ENCODE measurements at regions not wholly inside any gene's neighbourhood (a gene's known extent, or its start where the extent isn't known, plus 50 kb on each side); places are given as distances from the start of the nearest gene placed in this dataset.

DNA sequence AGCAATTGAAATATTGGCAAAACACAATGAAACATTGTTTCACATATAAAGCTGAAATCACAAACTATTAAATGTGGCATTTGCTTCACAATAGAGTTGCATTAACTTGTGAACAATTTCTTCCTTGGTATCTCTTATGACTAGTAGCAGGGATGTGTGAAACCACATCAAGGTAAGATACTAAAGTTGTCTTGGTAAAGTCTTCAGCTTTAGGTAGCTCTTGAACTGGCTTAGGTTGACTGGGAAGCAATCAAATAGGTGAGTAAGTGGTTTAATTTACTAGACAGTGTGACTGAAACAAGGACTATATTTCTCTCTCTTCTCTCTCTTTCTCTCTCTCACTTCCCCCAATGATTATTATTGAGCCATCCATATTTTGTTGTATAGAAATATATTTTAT, 141.5 kb upstream of the KCNK2 start:
- H3K4me3 ChIP-seq (ENCODE audit: low read depth, low read length), result no peak overlapping the region
- TF ChIP-seq, protein P1, sequence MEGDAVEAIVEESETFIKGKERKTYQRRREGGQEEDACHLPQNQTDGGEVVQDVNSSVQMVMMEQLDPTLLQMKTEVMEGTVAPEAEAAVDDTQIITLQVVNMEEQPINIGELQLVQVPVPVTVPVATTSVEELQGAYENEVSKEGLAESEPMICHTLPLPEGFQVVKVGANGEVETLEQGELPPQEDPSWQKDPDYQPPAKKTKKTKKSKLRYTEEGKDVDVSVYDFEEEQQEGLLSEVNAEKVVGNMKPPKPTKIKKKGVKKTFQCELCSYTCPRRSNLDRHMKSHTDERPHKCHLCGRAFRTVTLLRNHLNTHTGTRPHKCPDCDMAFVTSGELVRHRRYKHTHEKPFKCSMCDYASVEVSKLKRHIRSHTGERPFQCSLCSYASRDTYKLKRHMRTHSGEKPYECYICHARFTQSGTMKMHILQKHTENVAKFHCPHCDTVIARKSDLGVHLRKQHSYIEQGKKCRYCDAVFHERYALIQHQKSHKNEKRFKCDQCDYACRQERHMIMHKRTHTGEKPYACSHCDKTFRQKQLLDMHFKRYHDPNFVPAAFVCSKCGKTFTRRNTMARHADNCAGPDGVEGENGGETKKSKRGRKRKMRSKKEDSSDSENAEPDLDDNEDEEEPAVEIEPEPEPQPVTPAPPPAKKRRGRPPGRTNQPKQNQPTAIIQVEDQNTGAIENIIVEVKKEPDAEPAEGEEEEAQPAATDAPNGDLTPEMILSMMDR (IDR thresholded peaks at IDR 0.05; ENCODE audit: low read depth, low read length), result no peak

DNA sequence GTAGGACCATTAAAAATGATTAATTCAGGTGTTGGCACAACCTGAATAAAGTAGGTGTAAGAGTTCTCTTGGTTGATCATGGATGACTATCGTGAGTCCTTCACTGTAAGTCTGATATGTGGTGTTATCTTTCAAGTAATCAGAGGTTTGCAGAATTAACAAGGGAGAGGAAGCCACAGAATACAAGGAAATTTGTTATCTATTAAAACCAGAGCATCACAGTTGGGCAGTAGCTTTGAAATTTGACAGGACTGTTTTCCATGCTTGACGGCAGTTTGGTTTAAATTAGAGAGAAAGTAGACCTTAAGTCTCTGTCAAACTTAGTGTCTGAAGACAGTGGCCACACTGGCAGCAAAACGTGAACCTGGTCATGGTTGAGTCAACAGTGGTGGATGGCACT, 139.5 kb upstream of the KCNK2 start:
- TF ChIP-seq, protein P1 (IDR thresholded peaks at IDR 0.05; ENCODE audit: low read depth, low read length), result no peak
- H3K4me3 ChIP-seq (ENCODE audit: low read depth, low read length), result no peak overlapping the region

DNA sequence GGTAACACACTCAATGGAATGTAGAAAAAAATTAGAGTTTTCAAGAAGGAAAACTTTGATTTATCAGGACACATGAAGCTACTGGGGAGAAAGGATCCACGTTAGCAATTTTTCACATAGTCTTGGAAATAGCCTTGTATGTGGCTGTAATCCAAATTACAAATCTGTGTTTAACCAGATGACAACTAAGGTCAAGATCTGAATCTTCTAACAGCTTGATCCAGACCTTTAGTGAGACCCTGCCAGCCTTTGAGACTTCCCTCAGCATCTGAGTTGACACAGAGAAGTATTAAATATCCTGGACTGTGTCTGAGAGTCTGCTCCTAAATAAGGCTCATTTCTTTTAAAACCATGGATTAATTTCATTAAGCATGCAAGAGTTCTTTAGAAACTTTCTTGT, 135.9 kb upstream of the KCNK2 start:
- TF ChIP-seq, protein P1 (IDR thresholded peaks at IDR 0.05; ENCODE audit: low read depth, low read length), result no peak
- H3K4me3 ChIP-seq (ENCODE audit: low read depth, low read length), result no peak overlapping the region

DNA sequence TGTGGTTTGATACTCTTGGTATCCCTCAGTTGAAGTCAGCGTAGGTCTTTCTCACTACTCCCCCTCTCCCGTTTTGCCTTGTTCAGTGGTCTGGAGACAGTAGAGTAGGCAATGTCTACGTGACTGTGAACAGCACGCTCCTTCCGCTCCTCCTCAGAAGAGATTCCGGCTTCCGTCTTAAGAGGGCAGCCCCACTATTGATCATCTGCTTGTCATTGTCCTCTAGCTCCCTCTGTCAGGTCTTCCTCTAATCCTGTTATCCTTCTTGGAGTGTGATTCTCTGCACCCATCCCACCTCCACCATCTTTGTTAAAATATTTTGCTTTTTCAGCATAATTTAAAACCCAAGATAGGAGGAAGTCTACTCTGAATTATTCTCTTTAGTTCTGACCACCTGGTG, 129.9 kb upstream of the KCNK2 start:
- H3K4me3 ChIP-seq (ENCODE audit: low read depth, low read length), result no peak overlapping the region
- TF ChIP-seq, protein P1 (IDR thresholded peaks at IDR 0.05; ENCODE audit: low read depth, low read length), result no peak

DNA sequence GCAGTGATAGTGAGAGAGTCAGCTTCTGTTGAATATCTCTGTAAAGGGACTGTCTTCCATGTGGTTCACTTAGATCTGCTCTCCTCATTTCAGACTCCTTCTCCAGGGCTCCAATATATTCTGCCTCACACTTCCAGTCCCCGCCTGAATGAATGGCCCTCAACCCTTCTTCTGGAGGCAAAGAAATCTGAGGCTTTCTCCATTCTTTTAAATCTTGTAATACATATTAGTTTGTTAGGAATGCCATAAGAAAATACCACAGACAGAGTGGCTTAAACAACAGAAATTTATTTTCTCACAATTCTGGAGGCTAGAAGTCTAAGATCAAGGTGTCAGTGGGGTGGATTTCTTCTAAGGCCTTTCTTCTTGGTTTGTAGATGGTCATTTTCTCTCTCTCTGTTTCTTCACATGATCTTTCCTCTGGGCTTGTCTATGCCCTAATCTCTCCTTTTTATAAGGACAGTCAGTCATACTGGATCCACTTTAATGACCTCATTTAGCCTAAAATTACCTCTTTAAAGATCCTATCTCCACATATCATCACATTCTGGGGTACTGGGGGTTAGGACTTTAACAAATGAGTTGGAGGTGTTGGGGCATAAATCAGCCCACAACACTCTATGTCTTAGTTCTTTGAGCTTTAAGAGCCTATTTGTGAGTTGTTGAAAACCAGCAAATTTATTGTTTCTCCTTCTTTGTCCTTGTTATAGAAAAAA, 128.5 kb upstream of the KCNK2 start:
- TF ChIP-seq, protein P1 (IDR thresholded peaks at IDR 0.05; ENCODE audit: low read depth, low read length), result no peak
- no peak overlapping the region for H3K4me3 ChIP-seq (ENCODE audit: low read depth, low read length)

DNA sequence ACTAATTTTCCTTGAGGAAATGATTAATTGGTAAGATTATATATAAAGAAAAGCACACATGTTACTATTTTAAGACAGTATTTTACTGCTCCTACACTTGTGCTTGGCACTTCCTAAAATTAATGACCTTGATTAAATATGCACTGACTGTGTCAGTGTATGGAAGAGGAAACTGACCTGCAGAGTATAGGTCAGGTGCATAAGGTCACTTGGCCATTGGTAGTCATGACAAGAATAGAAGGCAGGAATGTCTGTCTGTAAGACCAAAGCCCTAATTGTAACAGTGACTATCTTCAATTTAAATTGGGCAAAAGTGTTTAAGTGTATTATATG, 128.0 kb upstream of the KCNK2 start:
- H3K4me3 ChIP-seq (ENCODE audit: low read depth, low read length), result no peak overlapping the region
- TF ChIP-seq, protein P1 (IDR thresholded peaks at IDR 0.05; ENCODE audit: low read depth, low read length), result no peak

DNA sequence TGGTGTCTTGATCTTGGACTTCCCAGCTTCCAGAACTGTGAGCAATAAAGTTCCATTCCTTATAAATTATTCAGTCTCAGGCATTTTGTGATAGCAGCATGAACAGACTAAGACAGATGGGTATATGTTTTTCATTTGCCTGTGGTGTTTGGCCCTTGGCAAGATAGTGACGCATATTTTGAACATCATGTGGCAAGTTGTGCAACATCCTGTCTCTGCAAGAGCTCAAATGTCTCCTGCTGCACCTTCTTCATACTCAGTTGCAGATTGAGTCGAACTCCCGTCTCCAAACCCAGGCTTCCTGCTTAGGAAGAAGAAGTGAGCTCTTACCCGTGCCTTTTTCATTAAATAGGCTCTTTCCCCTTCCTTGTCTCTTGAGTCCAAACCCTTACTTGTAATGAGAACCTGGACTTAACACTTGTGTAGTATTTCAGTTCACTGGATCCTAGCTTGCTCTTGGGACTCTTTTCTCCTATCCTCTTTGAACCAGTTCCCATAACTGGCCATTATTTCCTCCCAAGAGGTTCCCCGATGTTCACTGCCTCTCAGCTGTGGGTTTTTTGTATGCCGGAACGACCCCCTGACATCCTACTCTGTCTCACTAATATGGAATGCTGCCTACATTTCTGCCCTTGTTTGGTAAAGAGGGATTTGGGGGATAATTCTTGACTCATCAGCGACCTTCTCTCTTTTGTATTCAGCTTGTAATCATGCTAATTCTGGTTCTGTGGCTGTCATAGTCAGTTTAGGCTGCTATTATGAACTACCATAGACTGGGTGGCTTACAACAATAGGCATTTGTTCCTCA, 125.0 kb upstream of the KCNK2 start:
- peak overlapping the region; percentile 28 for H3K4me3 ChIP-seq (ENCODE audit: low read depth, low read length)
- TF ChIP-seq, protein P1 (IDR thresholded peaks at IDR 0.05; ENCODE audit: low read depth, low read length), result no peak

Measured in WI38 (cell line).